Breast epithelium (tissue), 4 donors: ENCODE measurements at regions not wholly inside any gene's neighbourhood (a gene's known extent, or its start where the extent isn't known, plus 50 kb on each side); places are given as distances from the start of the nearest gene placed in this dataset.

Source experiments
- DNase-seq, 2 donors: peaks; one replicate each; pipeline ENCODE4 v3.0.0-alpha.2; 2019; ENCODE audit warnings: low spot score in 2 of 2
- H3K27ac ChIP-seq, 2 donors: fragments of 200-600 bp; sonication (generic) in 1 of 2; one replicate each; pipeline ENCODE4 v1.5.1; 2016 to 2019; ENCODE audit warnings: mild to moderate bottlenecking in 1 of 2
- H3K27me3 ChIP-seq, 2 donors: fragments of 200-600 bp; sonication (generic) in 1 of 2; one replicate each; pipeline versions ENCODE4 v1.5.1 to v1.6.0; 2017 to 2019; ENCODE audit warnings: control low read depth in 1 of 2, mild to moderate bottlenecking in 1 of 2
- H3K36me3 ChIP-seq: fragments of 200-600 bp; one replicate; pipeline ENCODE4 v1.5.1; 2019
- H3K4me1 ChIP-seq, 2 donors: fragments of 200-600 bp; sonication (generic); one replicate each; pipeline ENCODE4 v1.5.1; 2016 to 2019; ENCODE audit warnings: control low read depth in 1 of 2
- H3K4me3 ChIP-seq, 3 donors: fragments of 200-600 bp; sonication (generic); 1 replicate in 2 of 3; 2 replicates in 1 of 3; pipeline ENCODE4 v1.5.1; 2016 to 2019; ENCODE audit warnings: mild to moderate bottlenecking in 3 of 3, moderate library complexity in 2 of 3
- H3K9me3 ChIP-seq, 2 donors: fragments of 200-600 bp; sonication (generic) in 1 of 2; one replicate each; pipeline ENCODE4 v1.5.1; 2016 to 2019; ENCODE audit warnings: control low read depth in 1 of 2
- CTCF ChIP-seq, 3 donors: fragments of 450-650 bp; IDR thresholded peaks; one replicate each; pipeline ENCODE4 v1.5.1; 2016 to 2017; ENCODE audit warnings: antibody characterized with exemption in 3 of 3, mild to moderate bottlenecking in 3 of 3, moderate library complexity in 3 of 3
- POLR2A ChIP-seq: fragments of 450-650 bp; IDR thresholded peaks from one replicate; pipeline ENCODE4 v1.6.1; 2016; ENCODE audit warnings: antibody characterized with exemption, mild to moderate bottlenecking, moderate library complexity
- POLR2AphosphoS5 ChIP-seq, 3 donors: sonication (generic); formaldehyde crosslinking; IDR thresholded peaks; one replicate each; pipeline ENCODE4 v1.6.1; 2017; ENCODE audit warnings: antibody characterized with exemption in 3 of 3
- intact Hi-C: fragments of 100-400 bp; cut with DNase I; formaldehyde crosslinking; loops from one replicate; pipeline ENCODE4 v1.15.1; 2023; ENCODE audit warnings: low total_unique reads

DNA sequence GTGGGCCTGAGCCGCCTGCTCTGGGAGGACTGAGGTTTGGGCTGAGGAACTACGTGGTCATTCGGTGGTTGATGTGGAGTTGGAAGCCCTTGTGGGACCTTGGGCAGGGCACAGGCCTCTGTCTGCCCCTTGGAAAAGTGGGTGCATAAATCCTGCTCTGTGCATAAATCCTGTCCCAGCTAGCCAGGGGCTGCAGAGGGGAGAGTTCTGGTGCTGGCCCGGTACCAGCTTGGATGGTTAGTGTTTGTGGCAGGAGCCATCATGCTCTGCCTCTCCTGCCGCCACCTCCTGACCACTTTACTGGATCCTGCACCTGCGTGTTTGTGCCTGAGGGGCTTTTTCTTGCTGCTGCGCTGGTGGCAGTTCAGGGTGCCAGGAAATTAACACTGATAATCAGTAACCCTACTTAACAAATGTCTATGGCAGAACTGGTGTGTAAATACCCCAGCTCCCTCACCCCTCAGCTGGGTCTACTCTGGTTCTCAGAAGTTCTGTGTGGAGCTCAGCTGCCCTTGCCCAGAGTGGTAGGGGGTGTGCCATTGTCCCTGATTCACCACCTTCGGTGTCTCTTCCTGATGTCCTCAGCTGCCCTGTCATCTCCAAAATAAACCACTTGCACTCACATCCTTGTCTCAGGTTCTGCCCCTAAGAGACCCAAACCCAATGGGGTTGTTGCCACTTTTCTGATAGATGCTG, 156.8 kb downstream of the GLI2 start:
- no peaks in the 10 kb centered on the region for H3K36me3 ChIP-seq
- H3K27ac ChIP-seq = no peak overlapping the region
- no peak for DNase-seq
- no peak for TF ChIP-seq POLR2AphosphoS5 (IDR thresholded peaks at IDR 0.05)
- TF ChIP-seq CTCF (IDR thresholded peaks at IDR 0.05) = no peak
- no peak overlapping the region for H3K4me3 ChIP-seq
- H3K27me3 ChIP-seq = no peaks in the 10 kb centered on the region
- no peaks in the 10 kb centered on the region for H3K4me1 ChIP-seq
- H3K9me3 ChIP-seq = no peaks in the 10 kb centered on the region
- intact Hi-C loops = no loop called here

- no peaks in the 10 kb centered on the region for H3K36me3 ChIP-seq
- intact Hi-C loops = no loop called here
- TF ChIP-seq CTCF (IDR thresholded peaks at IDR 0.05) (no peak), POLR2AphosphoS5 (IDR thresholded peaks at IDR 0.05) (no peak), POLR2A (no peak)
- no peaks in the 10 kb centered on the region for H3K27me3 ChIP-seq
- no peaks in the 10 kb centered on the region for H3K4me1 ChIP-seq
- peak overlapping the region in 1 of 2 donors; percentile 48 for H3K27ac ChIP-seq
- no peaks in the 10 kb centered on the region for H3K9me3 ChIP-seq
- DNase-seq = no peak
- H3K4me3 ChIP-seq = no peak overlapping the region
Measured at GRCh38 chr2:120892967-120893667, 157.4 kb downstream of the GLI2 start.

DNA sequence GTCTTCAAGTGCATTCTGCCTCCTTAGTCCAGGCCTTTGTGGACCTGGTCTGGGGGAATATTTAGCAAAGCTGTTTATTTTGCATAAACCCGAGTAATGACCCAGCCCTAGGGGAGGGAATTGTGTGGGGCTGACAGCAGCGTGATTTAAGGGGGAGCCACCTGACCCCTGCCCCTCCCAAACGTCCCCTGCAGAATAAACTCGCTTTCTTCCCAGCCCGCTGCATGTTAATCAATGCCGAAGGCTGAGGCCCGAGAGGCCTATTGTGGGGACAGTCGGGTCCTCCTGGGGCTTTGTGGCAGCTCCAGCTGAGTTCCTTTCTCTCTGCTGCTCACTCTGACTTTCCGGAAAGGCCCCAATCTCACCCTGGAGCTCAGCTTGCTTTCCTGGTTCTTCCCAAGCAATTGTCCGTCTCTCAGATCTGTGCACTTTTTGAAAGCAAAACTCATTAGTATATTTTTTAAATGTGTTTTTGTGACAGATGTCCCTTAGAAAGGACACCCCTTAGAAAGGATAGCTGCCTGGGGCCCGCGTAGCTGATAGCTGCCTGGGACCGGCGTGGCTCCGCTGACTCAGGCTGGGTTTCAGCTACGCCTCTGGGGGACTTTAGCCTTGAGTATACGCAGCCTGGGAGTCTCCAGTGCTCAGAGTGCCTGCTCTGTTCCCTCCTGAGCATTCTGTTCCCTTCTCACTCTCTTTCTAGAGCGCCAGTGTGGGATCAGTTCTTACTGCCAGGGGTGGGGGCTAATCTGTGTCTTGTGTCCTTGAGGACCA, 158.3 kb downstream of the GLI2 start:
- Histone ChIP-seq H3K4me1 (no peaks in the 10 kb centered on the region), H3K9me3 (no peaks in the 10 kb centered on the region), H3K27ac (peak overlapping the region in 1 of 2 donors; percentile 38), H3K27me3 (no peaks in the 10 kb centered on the region), H3K36me3 (no peaks in the 10 kb centered on the region), H3K4me3 (no peak overlapping the region)
- TF ChIP-seq CTCF (IDR thresholded peaks at IDR 0.05) (no peak), POLR2A (no peak), POLR2AphosphoS5 (IDR thresholded peaks at IDR 0.05) (no peak)
- intact Hi-C loops = no loop called here
- DNase-seq = no peak

GRCh38 chr2:120894966-120895365, 159.3 kb downstream of the GLI2 start:
- no peaks in the 10 kb centered on the region for H3K36me3 ChIP-seq
- H3K4me3 ChIP-seq = no peak overlapping the region
- H3K4me1 ChIP-seq = no peaks in the 10 kb centered on the region
- intact Hi-C loops = no loop called here
- no peak for TF ChIP-seq CTCF (IDR thresholded peaks at IDR 0.05)
- no peak for TF ChIP-seq POLR2A
- no peak for TF ChIP-seq POLR2AphosphoS5 (IDR thresholded peaks at IDR 0.05)
- H3K9me3 ChIP-seq = no peaks in the 10 kb centered on the region
- no peak overlapping the region for H3K27ac ChIP-seq
- H3K27me3 ChIP-seq = no peaks in the 10 kb centered on the region
- no peak for DNase-seq

DNA sequence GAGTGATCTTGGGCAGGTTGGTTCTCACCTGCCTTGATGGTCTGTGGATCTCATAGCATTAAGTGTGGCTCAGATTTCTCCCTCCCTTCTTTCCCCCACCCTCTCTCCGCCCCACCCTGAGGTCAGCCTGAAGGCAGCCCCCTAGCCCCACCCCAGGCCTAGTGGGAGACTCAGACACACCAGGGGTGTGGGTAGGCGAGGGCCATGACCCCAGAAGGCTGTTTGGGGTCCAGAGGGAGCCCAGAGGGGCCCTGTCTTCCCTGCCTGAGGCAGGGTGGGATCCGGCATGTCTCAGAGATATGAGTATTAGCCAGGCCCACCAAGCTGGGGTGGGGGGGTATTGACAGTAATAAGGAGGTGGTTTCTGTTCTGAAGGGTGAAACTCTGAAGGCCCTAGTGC, 160.5 kb downstream of the GLI2 start:
- H3K4me3 ChIP-seq = no peak overlapping the region
- H3K27ac ChIP-seq = no peak overlapping the region
- no peaks in the 10 kb centered on the region for H3K9me3 ChIP-seq
- no peak for TF ChIP-seq POLR2AphosphoS5 (IDR thresholded peaks at IDR 0.05)
- no peak for TF ChIP-seq CTCF (IDR thresholded peaks at IDR 0.05)
- no peak for TF ChIP-seq POLR2A
- intact Hi-C loops = no loop called here
- no peaks in the 10 kb centered on the region for H3K4me1 ChIP-seq
- H3K27me3 ChIP-seq = no peaks in the 10 kb centered on the region
- DNase-seq = no peak
- no peaks in the 10 kb centered on the region for H3K36me3 ChIP-seq
